Ovary (tissue), 7 donors: ENCODE measurements at regions not wholly inside any gene's neighbourhood (a gene's known extent, or its start where the extent isn't known, plus 50 kb on each side); places are given as distances from the start of the nearest gene placed in this dataset.

Experiments used
- DNase-seq, 5 donors: peaks; one replicate each; pipeline ENCODE4 v3.0.0-alpha.2; 2019 to 2020
- H3K27ac ChIP-seq, 2 donors: fragments of 200-600 bp; one replicate each; pipeline versions ENCODE4 v1.5.1 to v1.8.0; 2019 to 2022
- H3K27me3 ChIP-seq: fragments of 200-600 bp; one replicate; pipeline ENCODE4 v1.8.0; 2022
- H3K36me3 ChIP-seq: fragments of 200-600 bp; sonication (generic); one replicate; pipeline ENCODE4 v1.5.1; 2019
- H3K4me1 ChIP-seq: one replicate; pipeline ENCODE4 v1.8.1; 2013; ENCODE audit warnings: mild to moderate bottlenecking, moderate library complexity; ENCODE audit not compliant: insufficient read depth
- H3K4me3 ChIP-seq: fragments of 200-600 bp; sonication (generic); one replicate; pipeline ENCODE4 v1.5.1; 2017
- H3K9me3 ChIP-seq, 2 donors: fragments of 200-600 bp in 1 of 2; sonication (generic) in 1 of 2; one replicate each; pipeline versions ENCODE4 v1.5.1 to v1.8.1; 2013 to 2019; ENCODE audit warnings: mild to moderate bottlenecking in 1 of 2, moderate library complexity in 1 of 2
- CTCF ChIP-seq, 3 donors: fragments of 450-650 bp in 2 of 3; fragments of 200-600 bp in 1 of 3; IDR thresholded peaks; one replicate each; pipeline versions ENCODE4 v1.5.1 to v1.8.0; 2016 to 2022; ENCODE audit warnings: antibody characterized with exemption in 3 of 3, mild to moderate bottlenecking in 1 of 3
- EP300 ChIP-seq: sonication (generic); formaldehyde crosslinking; IDR thresholded peaks from one replicate; pipeline ENCODE4 v1.6.1; 2017; ENCODE audit warnings: antibody characterized with exemption
- POLR2A ChIP-seq: fragments of 450-650 bp; IDR thresholded peaks from one replicate; pipeline ENCODE4 v1.6.1; 2017; ENCODE audit warnings: antibody characterized with exemption, mild to moderate bottlenecking, moderate library complexity
- WGBS, 3 donors: extraction: QIAGEN DNeasy Blood & Tissue Kit in 1 of 3; methylation state at CpG; one replicate each; pipeline versions ENCODE4 v1.1.5 to v1.1.7; 2013 to 2017; 5-methylcytosine and 5-hydroxymethylcytosine counted together
- intact Hi-C, 4 donors: fragments of 100-400 bp; cut with DNase I; formaldehyde crosslinking; loops; one replicate each; pipeline versions ENCODE4 v1.11.0 to v1.15.1; 2022 to 2023
- donor health status: DM: no; HTN: no; CAD: no; lungs with moderate emphysema.
- donor health status: DM: no; HTN: no; CAD: no.
- donor health status: Bipolar disorder and iron deficiency.
- donor health status: DM: no; HTN: no; CAD: no.
- donor health status: DM: yes; HTN: yes; CAD: no.

- intact Hi-C loops, result no loop called here
- no peak for TF ChIP-seq EP300
- TF ChIP-seq POLR2A, result no peak
- TF ChIP-seq CTCF (IDR thresholded peaks at IDR 0.05), result no peak
Measured at GRCh38 chr3:110822971-110823370, 248.6 kb upstream of the NECTIN3 start.

GRCh38 chr3:110846971-110847370, 224.6 kb upstream of the NECTIN3 start:
- Histone ChIP-seq H3K27ac (no peak overlapping the region), H3K4me1 (no peaks in the 10 kb centered on the region), H3K36me3 (no peaks in the 10 kb centered on the region), H3K4me3 (no peak overlapping the region), H3K9me3 (no peaks in the 10 kb centered on the region), H3K27me3 (no peaks in the 10 kb centered on the region)
- TF ChIP-seq EP300, result no peak
- TF ChIP-seq CTCF (IDR thresholded peaks at IDR 0.05), result no peak
- no peak for TF ChIP-seq POLR2A
- no peak for DNase-seq
- intact Hi-C loops, result no loop called here
- 59 to 64% (median 62%) methylated on average over 3 of the region's 3 CpGs for WGBS, 3 donors

More at GRCh38 chr3:110822971-110823370, 248.6 kb upstream of the NECTIN3 start:
- 40 to 58% (median 41%) methylated on average over 2 of the region's 2 CpGs for WGBS, 3 donors
- no peaks in the 10 kb centered on the region for H3K4me1 ChIP-seq
- no peak overlapping the region for H3K4me3 ChIP-seq
- no peaks in the 10 kb centered on the region for H3K9me3 ChIP-seq
- DNase-seq, result no peak
- no peaks in the 10 kb centered on the region for H3K36me3 ChIP-seq
- no peaks in the 10 kb centered on the region for H3K27me3 ChIP-seq
- no peak overlapping the region for H3K27ac ChIP-seq

GRCh38 chr3:110849064-110849463, 222.6 kb upstream of the NECTIN3 start:
- Histone ChIP-seq H3K4me3 (no peak overlapping the region), H3K27me3 (no peaks in the 10 kb centered on the region), H3K9me3 (no peaks in the 10 kb centered on the region), H3K27ac (no peak overlapping the region), H3K4me1 (no peaks in the 10 kb centered on the region), H3K36me3 (no peaks in the 10 kb centered on the region)
- TF ChIP-seq EP300, result no peak
- no peak for TF ChIP-seq CTCF (IDR thresholded peaks at IDR 0.05)
- no peak for TF ChIP-seq POLR2A
- intact Hi-C loops, result no loop called here
- no peak for DNase-seq
- 71 to 78% (median 77%) methylated on average over 2 of the region's 2 CpGs for WGBS, 3 donors

- TF ChIP-seq EP300 (no peak), CTCF (IDR thresholded peaks at IDR 0.05) (no peak), POLR2A (no peak)
- intact Hi-C loops, result no loop called here
- no peak overlapping the region for H3K4me3 ChIP-seq
- no peaks in the 10 kb centered on the region for H3K9me3 ChIP-seq
- no peaks in the 10 kb centered on the region for H3K4me1 ChIP-seq
- H3K36me3 ChIP-seq, result no peaks in the 10 kb centered on the region
- no peaks in the 10 kb centered on the region for H3K27me3 ChIP-seq
- no peak overlapping the region for H3K27ac ChIP-seq
- DNase-seq, result no peak
Measured at GRCh38 chr3:110851736-110852135, 219.9 kb upstream of the NECTIN3 start.

- Histone ChIP-seq H3K4me1 (no peaks in the 10 kb centered on the region), H3K4me3 (no peak overlapping the region), H3K27ac (no peak overlapping the region), H3K27me3 (no peaks in the 10 kb centered on the region), H3K36me3 (no peaks in the 10 kb centered on the region), H3K9me3 (no peaks in the 10 kb centered on the region)
- WGBS, 3 donors, result 81 to 85% (median 85%) methylated on average over 2 of the region's 2 CpGs
- intact Hi-C loops, result no loop called here
- TF ChIP-seq CTCF (IDR thresholded peaks at IDR 0.05), result no peak
- TF ChIP-seq POLR2A, result no peak
- no peak for TF ChIP-seq EP300
- no peak for DNase-seq
Measured at GRCh38 chr3:110855207-110855606, 216.4 kb upstream of the NECTIN3 start.
